Natural killer cell treated with Interleukin-12 subunit alpha and Interleukin-12 subunit beta and Interleukin-15 and Interleukin-18, amount 100 ng/mL, for 72 hours (primary cell): ENCODE measurements at regions not wholly inside any gene's neighbourhood (a gene's known extent, or its start where the extent isn't known, plus 50 kb on each side); places are given as distances from the start of the nearest gene placed in this dataset.
"Not testable (repeated sequence)": the region's sequence is repeated elsewhere in the genome, so short reads cannot be mapped to it uniquely, and the experiment has no call there.

Experiments used
- ATAC-seq, 2 donors: fragments of 150-1000 bp; cut with Tn5 transposase in 1 of 2; sonication (Bioruptor Pico), chemical (Tn5 transposase) in 1 of 2; 2 replicates each; pipeline ENCODE4 v1.10.0; 2021
- DNase-seq: peaks from one replicate; pipeline ENCODE4 v3.0.0; 2022; ENCODE audit warnings: low spot score
- H3K27ac Mint-ChIP-seq, 2 donors: 1 replicate in 1 of 2; 2 replicates in 1 of 2; pipeline ENCODE4 v1.8.0; 2022; ENCODE audit warnings: mixed read lengths in 2 of 2, mild to moderate bottlenecking in 1 of 2, moderate library complexity in 1 of 2
- H3K27me3 Mint-ChIP-seq, 2 donors: 1 replicate in 1 of 2; 2 replicates in 1 of 2; pipeline ENCODE4 v1.8.0; 2022; ENCODE audit warnings: mixed read lengths in 2 of 2
- H3K36me3 Mint-ChIP-seq: one replicate; pipeline ENCODE4 v1.8.0; 2022; ENCODE audit warnings: mixed read lengths
- H3K4me1 Mint-ChIP-seq, 2 donors: 1 replicate in 1 of 2; 2 replicates in 1 of 2; pipeline ENCODE4 v1.8.0; 2022; ENCODE audit warnings: low read depth in 2 of 2, mixed read lengths in 2 of 2, mild to moderate bottlenecking in 1 of 2
- H3K4me3 Mint-ChIP-seq: one replicate; pipeline ENCODE4 v1.8.0; 2022; ENCODE audit warnings: mixed read lengths
- H3K9me3 Mint-ChIP-seq: 2 replicates; pipeline ENCODE4 v1.8.0; 2022; ENCODE audit warnings: mixed read lengths

GRCh38 chr7:106538638-106539037 is 122.3 kb downstream of the CCDC71L start:
- Mint-ChIP-seq H3K36me3 (no peaks in the 10 kb centered on the region), H3K27ac (no peak overlapping the region), H3K9me3 (peaks cover 4% of the 10 kb centered on the region), H3K27me3 (peaks cover 0 to 7% of the 10 kb centered on the region in 2 donors), H3K4me3 (no peak overlapping the region), H3K4me1 (peaks cover 8 to 16% of the 10 kb centered on the region in 2 donors)
- ATAC-seq (no peak), DNase-seq (no peak)

GRCh38 chr7:106537119-106537518 is 123.8 kb downstream of the CCDC71L start:
- H3K27me3 Mint-ChIP-seq, result peaks cover 0 to 5% of the 10 kb centered on the region in 2 donors

GRCh38 chr7:106536079-106536478 is 124.9 kb downstream of the CCDC71L start:
- Mint-ChIP-seq H3K36me3 (no peaks in the 10 kb centered on the region), H3K27me3 (peaks cover 0 to 5% of the 10 kb centered on the region in 2 donors), H3K27ac (no peak overlapping the region), H3K4me1 (peaks cover 3 to 10% of the 10 kb centered on the region in 2 donors), H3K9me3 (peaks cover 4% of the 10 kb centered on the region), H3K4me3 (no peak overlapping the region)
- ATAC-seq (no peak), DNase-seq (no peak)

More at GRCh38 chr7:106537119-106537518, 123.8 kb downstream of the CCDC71L start:
- Mint-ChIP-seq H3K9me3 (peaks cover 4% of the 10 kb centered on the region), H3K27ac (no peak overlapping the region), H3K4me3 (no peak overlapping the region), H3K4me1 (peaks cover 3 to 10% of the 10 kb centered on the region in 2 donors), H3K36me3 (no peaks in the 10 kb centered on the region)
- no peak for ATAC-seq
- DNase-seq, result no peak

GRCh38 chr7:106535234-106535932 is 125.6 kb downstream of the CCDC71L start:
- no peak overlapping the region for H3K4me3 Mint-ChIP-seq
- peaks cover 0 to 5% of the 10 kb centered on the region in 2 donors for H3K27me3 Mint-ChIP-seq
- H3K9me3 Mint-ChIP-seq, result peaks cover 4% of the 10 kb centered on the region
- ATAC-seq, result no peak
- H3K27ac Mint-ChIP-seq, result no peak overlapping the region
- no peaks in the 10 kb centered on the region for H3K36me3 Mint-ChIP-seq
- DNase-seq, result no peak
- H3K4me1 Mint-ChIP-seq, result peaks cover 3 to 10% of the 10 kb centered on the region in 2 donors

- H3K27me3 Mint-ChIP-seq, result peaks cover 0 to 3% of the 10 kb centered on the region in 2 donors
- peaks cover 4% of the 10 kb centered on the region for H3K9me3 Mint-ChIP-seq
- peaks cover 3 to 10% of the 10 kb centered on the region in 2 donors for H3K4me1 Mint-ChIP-seq
- no peaks in the 10 kb centered on the region for H3K36me3 Mint-ChIP-seq
- ATAC-seq, result no peak
- DNase-seq, result no peak
- H3K4me3 Mint-ChIP-seq, result no peak overlapping the region
- H3K27ac Mint-ChIP-seq, result no peak overlapping the region
Observed at GRCh38 chr7:106534271-106534846, 126.6 kb downstream of the CCDC71L start.

- ATAC-seq, H3K4me1 Mint-ChIP-seq, H3K27me3 Mint-ChIP-seq, H3K36me3 Mint-ChIP-seq, DNase-seq, H3K9me3 Mint-ChIP-seq, H3K27ac Mint-ChIP-seq, H3K4me3 Mint-ChIP-seq: not testable (repeated sequence)
Observed at GRCh38 chr7:106530183-106530582, 130.8 kb downstream of the CCDC71L start.

GRCh38 chr7:106526617-106527016 is 134.3 kb downstream of the CCDC71L start:
- ATAC-seq, H3K27ac Mint-ChIP-seq, H3K4me1 Mint-ChIP-seq, DNase-seq, H3K9me3 Mint-ChIP-seq, H3K27me3 Mint-ChIP-seq, H3K4me3 Mint-ChIP-seq, H3K36me3 Mint-ChIP-seq: not testable (repeated sequence)

GRCh38 chr7:106524690-106525059 is 136.3 kb downstream of the CCDC71L start:
- H3K9me3 Mint-ChIP-seq, result no peaks in the 10 kb centered on the region
- no peak overlapping the region for H3K4me3 Mint-ChIP-seq
- peak overlapping the region in 1 of 2 donors; percentile 20 for H3K27ac Mint-ChIP-seq

GRCh38 chr7:106523482-106523881 is 137.5 kb downstream of the CCDC71L start:
- DNase-seq (no peak), ATAC-seq (no peak)
- Mint-ChIP-seq H3K4me3 (no peak overlapping the region), H3K36me3 (no peaks in the 10 kb centered on the region), H3K27me3 (peaks cover 13 to 20% of the 10 kb centered on the region in 2 donors), H3K9me3 (no peaks in the 10 kb centered on the region), H3K27ac (no peak overlapping the region), H3K4me1 (peaks cover 0 to 3% of the 10 kb centered on the region in 2 donors)

More at GRCh38 chr7:106524690-106525059, 136.3 kb downstream of the CCDC71L start:
- ATAC-seq, result no peak
- Mint-ChIP-seq H3K4me1 (no peaks in the 10 kb centered on the region), H3K27me3 (peaks cover 3 to 9% of the 10 kb centered on the region in 2 donors), H3K36me3 (no peaks in the 10 kb centered on the region)
- DNase-seq, result no peak

GRCh38 chr7:106522696-106523095 is 138.3 kb downstream of the CCDC71L start:
- no peak for ATAC-seq
- DNase-seq, result no peak
- Mint-ChIP-seq H3K36me3 (no peaks in the 10 kb centered on the region), H3K27me3 (peaks cover 19 to 28% of the 10 kb centered on the region in 2 donors), H3K27ac (no peak overlapping the region), H3K4me3 (no peak overlapping the region), H3K9me3 (no peaks in the 10 kb centered on the region), H3K4me1 (peaks cover 0 to 3% of the 10 kb centered on the region in 2 donors)

GRCh38 chr7:106521541-106521940 is 139.4 kb downstream of the CCDC71L start:
- ATAC-seq (no peak), DNase-seq (no peak)
- H3K36me3 Mint-ChIP-seq, result no peaks in the 10 kb centered on the region
- peaks cover 19 to 40% of the 10 kb centered on the region in 2 donors for H3K27me3 Mint-ChIP-seq
- no peaks in the 10 kb centered on the region for H3K9me3 Mint-ChIP-seq
- H3K27ac Mint-ChIP-seq, result no peak overlapping the region
- H3K4me1 Mint-ChIP-seq, result peaks cover 0 to 3% of the 10 kb centered on the region in 2 donors
- no peak overlapping the region for H3K4me3 Mint-ChIP-seq

- no peaks in the 10 kb centered on the region for H3K36me3 Mint-ChIP-seq
- no peak overlapping the region for H3K27ac Mint-ChIP-seq
- H3K27me3 Mint-ChIP-seq, result peaks cover 21 to 45% of the 10 kb centered on the region in 2 donors
- H3K9me3 Mint-ChIP-seq, result no peaks in the 10 kb centered on the region
- no peak for DNase-seq
- no peak for ATAC-seq
- H3K4me1 Mint-ChIP-seq, result peaks cover 0 to 3% of the 10 kb centered on the region in 2 donors
- no peak overlapping the region for H3K4me3 Mint-ChIP-seq
Observed at GRCh38 chr7:106520962-106521514, 139.9 kb downstream of the CCDC71L start.

GRCh38 chr7:106518967-106519366 is 142.0 kb downstream of the CCDC71L start:
- H3K4me3 Mint-ChIP-seq, result no peak overlapping the region
- peaks cover 0 to 3% of the 10 kb centered on the region in 2 donors for H3K4me1 Mint-ChIP-seq
- H3K9me3 Mint-ChIP-seq, result no peaks in the 10 kb centered on the region
- H3K27me3 Mint-ChIP-seq, result peaks cover 27 to 44% of the 10 kb centered on the region in 2 donors
- H3K27ac Mint-ChIP-seq, result no peak overlapping the region
- no peaks in the 10 kb centered on the region for H3K36me3 Mint-ChIP-seq
- DNase-seq (no peak), ATAC-seq (no peak)

- H3K9me3 Mint-ChIP-seq, result no peaks in the 10 kb centered on the region
- DNase-seq (no peak), ATAC-seq (no peak)
- H3K4me3 Mint-ChIP-seq, result no peak overlapping the region
- peaks cover 0 to 3% of the 10 kb centered on the region in 2 donors for H3K4me1 Mint-ChIP-seq
- H3K27ac Mint-ChIP-seq, result no peak overlapping the region
- H3K36me3 Mint-ChIP-seq, result no peaks in the 10 kb centered on the region
- peaks cover 24 to 38% of the 10 kb centered on the region in 2 donors for H3K27me3 Mint-ChIP-seq
Observed at GRCh38 chr7:106518239-106518638, 142.7 kb downstream of the CCDC71L start.
